ENCODE measurements at regions not wholly inside any gene's neighbourhood (a gene's known extent, or its start where the extent isn't known, plus 50 kb on each side); places are given as distances from the start of the nearest gene placed in this dataset.

GRCh38 chr18:39913672-39914366 is 2041.2 kb upstream of the PIK3C3 start:
- no peak for DNase-seq (ENCODE audit: low read depth in 2 of 2)

DNA sequence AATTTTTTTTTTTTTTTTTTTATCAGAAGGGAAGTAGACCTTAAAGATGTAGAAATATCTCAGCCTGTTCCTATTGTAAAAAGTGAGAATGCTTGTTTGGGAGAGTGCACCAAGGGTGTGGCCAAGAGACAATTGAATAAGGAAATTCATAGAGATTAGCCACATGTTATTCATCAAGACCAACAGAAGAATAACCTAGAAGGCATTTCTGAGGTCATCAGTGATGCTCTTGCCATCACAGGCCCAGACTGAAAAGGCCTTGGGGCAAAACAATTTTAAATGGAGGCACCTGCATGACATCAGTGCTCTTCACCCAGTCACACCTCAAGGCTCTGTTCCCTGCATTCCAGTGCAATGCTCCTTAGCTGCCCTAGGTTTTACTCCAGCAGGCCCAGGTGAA is 2043.3 kb upstream of the PIK3C3 start:
- DNase-seq (ENCODE audit: low read depth in 2 of 2), result no peak

GRCh38 chr18:39909706-39910105 is 2045.3 kb upstream of the PIK3C3 start:
- DNase-seq (ENCODE audit: low read depth in 2 of 2), result no peak

DNA sequence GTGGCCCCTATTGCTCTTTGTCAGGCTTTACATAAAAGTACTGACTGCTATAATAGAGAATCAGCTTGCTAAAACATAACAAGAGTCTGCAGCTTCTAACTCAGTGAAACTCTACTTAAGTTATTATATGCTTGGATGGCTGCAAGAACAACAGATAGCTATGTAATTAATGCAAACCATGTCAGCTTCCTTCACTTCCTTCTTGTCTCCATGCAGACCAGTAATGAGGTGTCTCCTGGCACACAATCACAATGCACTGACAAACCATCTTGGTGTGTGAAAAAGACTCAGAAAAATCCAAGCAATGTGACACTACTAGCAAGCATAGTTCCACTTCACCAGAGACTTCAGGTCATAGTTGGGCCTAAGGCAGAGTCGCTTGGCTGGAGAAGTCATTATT is 2068.9 kb upstream of the PIK3C3 start:
- no peak for DNase-seq (ENCODE audit: low read depth in 2 of 2)

DNA sequence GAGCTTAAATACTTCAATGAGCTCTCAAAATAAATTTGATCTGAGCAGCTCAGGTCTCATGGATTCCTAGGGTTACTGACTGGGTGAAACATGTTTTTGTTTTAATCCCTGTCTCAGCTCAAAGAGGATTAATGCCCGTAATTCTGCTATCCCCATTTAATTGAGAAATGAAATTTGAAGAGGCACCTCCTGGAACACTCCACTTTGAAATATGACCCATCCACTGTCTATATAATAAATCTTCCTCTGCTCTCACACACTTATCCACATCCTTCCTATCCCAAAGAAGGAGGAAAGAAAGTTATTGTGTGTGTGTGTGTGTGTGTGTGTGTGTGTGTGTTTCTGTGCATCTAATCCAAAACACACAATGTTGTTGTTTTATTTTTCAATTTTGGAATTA is 2082.4 kb upstream of the PIK3C3 start:
- DNase-seq (ENCODE audit: low read depth in 2 of 2), result no peak

DNA sequence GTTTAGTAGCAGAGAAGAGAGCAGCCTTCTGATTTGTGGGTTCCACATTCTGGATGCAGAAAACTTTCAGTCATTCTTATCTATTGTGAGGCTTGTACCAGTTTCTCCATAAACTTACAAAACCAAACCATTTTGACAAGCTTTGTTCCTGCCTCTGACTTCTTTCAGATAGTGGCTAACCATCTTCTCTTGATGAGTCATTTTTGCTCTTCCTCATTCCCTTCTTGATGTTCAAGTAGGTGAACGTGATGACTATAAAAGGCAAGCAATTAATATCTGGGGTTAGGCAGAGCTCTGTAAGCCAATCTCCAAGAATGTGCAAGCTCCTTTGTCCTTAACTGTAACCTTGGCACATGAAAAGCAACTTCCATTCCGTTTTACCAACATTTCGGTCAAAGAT is 2083.1 kb upstream of the PIK3C3 start:
- no peak for DNase-seq (ENCODE audit: low read depth in 2 of 2)

DNA sequence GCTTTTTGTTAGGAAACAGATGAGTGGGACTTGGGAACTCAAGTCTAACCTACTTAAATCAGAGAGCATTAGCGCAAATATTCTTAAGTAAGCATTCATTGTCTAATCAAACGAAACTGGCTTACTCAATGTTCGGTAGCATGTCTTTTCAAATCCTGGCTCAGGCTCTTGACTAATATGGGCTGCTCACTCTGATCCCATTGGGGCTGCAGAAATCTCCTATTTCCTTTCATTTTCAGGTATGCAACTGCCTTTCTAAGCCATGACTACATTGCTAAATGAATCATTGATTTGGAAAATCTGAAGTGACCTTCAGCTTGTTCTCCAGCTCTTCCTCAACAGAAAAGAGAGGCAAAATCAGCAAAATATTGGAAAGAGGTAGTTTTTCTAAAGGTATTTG is 2084.4 kb upstream of the PIK3C3 start:
- DNase-seq (ENCODE audit: low read depth in 2 of 2), result no peak

DNA sequence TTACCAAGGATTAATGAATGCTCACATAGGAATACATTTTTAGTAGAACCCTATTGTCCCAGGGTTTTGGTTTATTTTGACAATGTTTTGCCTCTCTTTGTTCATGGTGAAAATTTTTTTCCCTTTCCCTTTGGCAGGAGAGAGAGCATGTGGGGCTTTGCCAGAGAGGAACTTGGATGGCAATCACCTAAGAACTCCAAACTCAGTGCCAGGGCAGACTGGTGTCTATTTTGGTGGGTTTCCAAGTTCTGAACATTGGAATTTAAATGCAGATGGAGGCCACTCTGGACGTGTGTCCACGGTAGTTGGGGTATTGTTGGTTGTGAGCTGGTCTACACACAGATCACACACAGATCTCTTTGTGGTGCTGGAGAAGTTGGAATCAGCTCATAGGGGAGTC is 2091.1 kb upstream of the PIK3C3 start:
- no peak for DNase-seq (ENCODE audit: low read depth in 2 of 2)

- no peak for DNase-seq (ENCODE audit: low read depth in 2 of 2)
Observed at GRCh38 chr18:39862341-39862740, 2092.7 kb upstream of the PIK3C3 start.

GRCh38 chr18:39854291-39854690 is 2100.7 kb upstream of the PIK3C3 start:
- no peak for DNase-seq (ENCODE audit: low read depth in 2 of 2)

DNA sequence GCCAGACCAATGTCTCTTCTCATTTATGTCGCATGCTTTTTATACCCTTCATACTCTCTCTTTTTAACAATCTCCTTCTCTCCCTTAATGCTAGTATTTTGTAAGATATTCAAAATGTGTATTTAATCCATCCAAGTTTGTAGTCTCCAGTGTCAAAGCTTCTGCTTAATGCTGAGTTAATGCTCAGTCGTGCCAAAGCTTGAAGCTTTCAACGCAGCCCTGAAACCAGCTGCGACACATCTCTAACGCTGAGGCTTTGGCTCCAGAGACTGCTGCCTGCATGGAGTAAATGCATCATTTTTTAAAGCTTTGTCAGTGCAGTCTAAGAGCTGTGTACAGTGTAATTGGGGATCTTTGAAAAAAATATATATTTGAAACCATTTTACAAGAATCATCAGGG is 2108.8 kb upstream of the PIK3C3 start:
- DNase-seq (ENCODE audit: low read depth in 2 of 2), result no peak

GRCh38 chr18:39845631-39846030 is 2109.4 kb upstream of the PIK3C3 start:
- no peak for DNase-seq (ENCODE audit: low read depth in 2 of 2)

DNA sequence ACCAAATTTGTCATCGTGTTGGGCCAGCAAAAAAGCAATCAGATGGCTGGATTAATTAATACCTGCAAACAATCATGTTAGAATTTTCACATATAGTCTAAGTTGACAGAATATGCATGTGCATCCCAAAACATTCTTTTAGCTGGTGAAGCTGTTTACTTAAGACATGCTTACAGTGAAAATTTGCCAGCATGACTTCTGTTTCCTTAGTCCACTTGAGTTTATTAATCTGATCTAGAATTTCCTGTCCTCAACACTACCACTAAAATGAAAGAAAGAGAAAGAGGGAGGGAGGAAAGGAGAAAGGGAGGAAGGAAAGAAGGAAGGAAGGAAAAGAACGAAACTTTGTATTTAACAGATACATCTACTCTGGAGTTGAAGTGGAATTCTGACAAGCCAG is 2109.9 kb upstream of the PIK3C3 start:
- DNase-seq (ENCODE audit: low read depth in 2 of 2), result no peak

GRCh38 chr18:39843546-39843945 is 2111.5 kb upstream of the PIK3C3 start:
- no peak for DNase-seq (ENCODE audit: low read depth in 2 of 2)

GRCh38 chr18:39842366-39842914 is 2112.6 kb upstream of the PIK3C3 start:
- DNase-seq (ENCODE audit: low read depth in 2 of 2), result no peak

- no peak for DNase-seq (ENCODE audit: low read depth in 2 of 2)
Observed at GRCh38 chr18:39841482-39842365, 2113.3 kb upstream of the PIK3C3 start.

- no peak for DNase-seq (ENCODE audit: low read depth in 2 of 2)
Observed at GRCh38 chr18:39840856-39841481, 2114.1 kb upstream of the PIK3C3 start.

- DNase-seq (ENCODE audit: low read depth in 2 of 2), result no peak
Observed at GRCh38 chr18:39840406-39840805, 2114.6 kb upstream of the PIK3C3 start.

- no peak for DNase-seq (ENCODE audit: low read depth in 2 of 2)
Observed at GRCh38 chr18:39839782-39840181, 2115.3 kb upstream of the PIK3C3 start.

GRCh38 chr18:39838831-39839230 is 2116.2 kb upstream of the PIK3C3 start:
- no peak for DNase-seq (ENCODE audit: low read depth in 2 of 2)

GRCh38 chr18:39835303-39836030 is 2119.6 kb upstream of the PIK3C3 start:
- DNase-seq (ENCODE audit: low read depth in 2 of 2), result no peak

- no peak for DNase-seq (ENCODE audit: low read depth in 2 of 2)
Observed at GRCh38 chr18:39834636-39835035, 2120.4 kb upstream of the PIK3C3 start.

All from stimulated activated CD4-positive, alpha-beta T cell treated with anti-CD3 and anti-CD28 coated beads, Interleukin-1b, Interleukin-23, amount 100 ng/mL, for 4 hours (primary cell).